HCT116 (cell line): ENCODE measurements at regions not wholly inside any gene's neighbourhood (a gene's known extent, or its start where the extent isn't known, plus 50 kb on each side); places are given as distances from the start of the nearest gene placed in this dataset.

Experiments used
- ATAC-seq: fragments of 200-7000 bp; cut with Tn5 transposase; 2 replicates; pipeline ENCODE4 v1.9.1; 2020; ENCODE audit warnings: mild to moderate bottlenecking, moderate library complexity
- BruUV-seq: library from RNA; stranded (reverse); fragments of 400-500 nt; replicated peaks from 2 replicates; lab custom pipeline; 2021; lab: Mats Ljungman, UMichigan
- CTCF ChIA-PET: fragments of 300-600 bp; sonication (Branson Sonifier 250); formaldehyde crosslinking; loops from one replicate; lab custom pipeline; 2021; ENCODE audit warnings: antibody characterized with exemption; lab: Charles Lee
- POLR2A ChIA-PET: fragments of 300-600, 350-600 bp; sonication (Branson Sonifier 250); formaldehyde crosslinking; loops from one replicate; lab custom pipeline; 2021; ENCODE audit warnings: antibody characterized with exemption; lab: Charles Lee
- RAD21 ChIA-PET, 2 experiments: fragments of 300-600 bp; sonication (Branson Sonifier 250); formaldehyde crosslinking; loops; one replicate each; lab custom pipeline; 2023; ENCODE audit warnings: low total read pairs in 2 of 2; ENCODE audit not compliant: uncharacterized antibody in 2 of 2, unreplicated experiment in 2 of 2, low non-redundant PET in 1 of 2; lab: Charles Lee
- DNase-seq: peaks from one replicate; pipeline ENCODE4 v3.0.0-alpha.2; 2010; ENCODE audit warnings: low read depth, low spot score
- H2AFZ ChIP-seq: fragments of 200-600 bp; shearing (Covaris generic), sonication (generic); 2 replicates; pipeline ENCODE4 v1.6.1; 2017; ENCODE audit warnings: low read depth, mixed run types, mixed read lengths, antibody characterized with exemption, low read length; ENCODE audit not compliant: poor library complexity, severe bottlenecking
- H3K27ac ChIP-seq: 2 replicates; pipeline ENCODE4 v1.5.1; 2012; ENCODE audit warnings: low read depth, low read length
- H3K27me3 ChIP-seq: fragments of 200-600 bp; sonication (generic); 2 replicates; pipeline ENCODE4 v1.6.1; 2016; ENCODE audit warnings: mixed run types, low read length, mixed read lengths; ENCODE audit not compliant: insufficient read depth
- H3K36me3 ChIP-seq, 2 experiments: fragments of 200-500 bp in 1 of 2; fragments of 200-600 bp in 1 of 2; sonication (Bioruptor generic) in 1 of 2; sonication (generic) in 1 of 2; 2 replicates each; pipeline versions ENCODE4 v1.5.1 to v1.6.1; 2014 to 2016; ENCODE audit warnings: low read length in 2 of 2, inconsistent platforms in 1 of 2, mixed read lengths in 1 of 2, mixed run types in 1 of 2; ENCODE audit not compliant: insufficient read depth in 2 of 2, control insufficient read depth in 1 of 2
- H3K4me1 ChIP-seq, 2 experiments: fragments of 200-600 bp in 1 of 2; sonication (generic) in 1 of 2; 2 replicates each; pipeline versions ENCODE4 v1.5.1 to v1.6.1; 2012 to 2017; ENCODE audit warnings: low read length in 2 of 2, inconsistent platforms in 1 of 2, mild to moderate bottlenecking in 1 of 2, mixed read lengths in 1 of 2, mixed run types in 1 of 2, moderate library complexity in 1 of 2; ENCODE audit not compliant: insufficient read depth in 2 of 2, control insufficient read depth in 1 of 2
- H3K4me2 ChIP-seq: fragments of 200-600 bp; sonication (generic); 2 replicates; pipeline ENCODE4 v1.6.1; 2017; ENCODE audit warnings: mixed run types, low read length, mixed read lengths
- H3K4me3 ChIP-seq, 2 experiments: fragments of 200-600 bp in 1 of 2; sonication (generic) in 1 of 2; replicated peaks in 1 of 2; 2 replicates each; pipeline ENCODE4 v1.5.1; 2011 to 2016; ENCODE audit warnings: low read length in 2 of 2, control low read depth in 1 of 2, low read depth in 1 of 2, mild to moderate bottlenecking in 1 of 2, mixed read lengths in 1 of 2, mixed run types in 1 of 2
- H3K79me2 ChIP-seq: fragments of 200-600 bp; sonication (generic); 2 replicates; pipeline ENCODE4 v1.6.1; 2017; ENCODE audit warnings: mild to moderate bottlenecking, mixed run types, low read length, moderate library complexity, mixed read lengths; ENCODE audit not compliant: insufficient read depth
- H3K9ac ChIP-seq: fragments of 200-600 bp; sonication (generic); 2 replicates; pipeline ENCODE4 v1.6.1; 2016; ENCODE audit warnings: low read length, mixed read lengths
- H3K9me2 ChIP-seq: fragments of 200-600 bp; sonication (generic), shearing (Covaris generic); 2 replicates; pipeline ENCODE4 v1.6.1; 2017; ENCODE audit warnings: mixed run types, mild to moderate bottlenecking, moderate library complexity; ENCODE audit not compliant: insufficient read depth
- H3K9me3 ChIP-seq, 2 experiments: fragments of 200-500 bp in 1 of 2; fragments of 200-600 bp in 1 of 2; sonication (Bioruptor generic) in 1 of 2; sonication (generic) in 1 of 2; 2 replicates each; pipeline ENCODE4 v1.6.1; 2014 to 2017; ENCODE audit warnings: low read length in 2 of 2, mixed read lengths in 2 of 2, inconsistent platforms in 1 of 2, low read depth in 1 of 2, mild to moderate bottlenecking in 1 of 2, mixed run types in 1 of 2, moderate library complexity in 1 of 2; ENCODE audit not compliant: control insufficient read depth in 1 of 2, insufficient read depth in 1 of 2
- H4K20me1 ChIP-seq: fragments of 200-600 bp; sonication (generic), shearing (Covaris generic); 2 replicates; pipeline ENCODE4 v1.6.1; 2017; ENCODE audit warnings: mixed run types, mild to moderate bottlenecking, moderate library complexity; ENCODE audit not compliant: insufficient read depth
- ATF3 ChIP-seq: IDR thresholded peaks from 2 replicates; pipeline ENCODE4 v1.6.1; 2012
- CEBPB ChIP-seq: IDR thresholded peaks from 2 replicates; pipeline ENCODE4 v1.6.1; 2012; ENCODE audit warnings: low read depth
- CTCF ChIP-seq, 3 experiments: fragments of 200-600 bp in 1 of 3; sonication (generic) in 1 of 3; IDR thresholded peaks in 2 of 3; conservative IDR thresholded peaks in 1 of 3; 2 replicates each; pipeline ENCODE4 v1.5.1; 2012 to 2017; ENCODE audit warnings: low read depth in 2 of 3, low read length in 2 of 3, antibody characterized with exemption in 1 of 3, borderline replicate concordance in 1 of 3, control low read depth in 1 of 3, mild to moderate bottlenecking in 1 of 3, mixed read lengths in 1 of 3, mixed run types in 1 of 3, moderate library complexity in 1 of 3; ENCODE audit not compliant: insufficient read depth in 1 of 3
- EGR1 ChIP-seq: IDR thresholded peaks from 2 replicates; pipeline ENCODE4 v1.6.1; 2012; ENCODE audit warnings: low read depth
- ELF1 ChIP-seq: IDR thresholded peaks from 2 replicates; pipeline ENCODE4 v1.6.1; 2012; ENCODE audit warnings: low read depth, borderline replicate concordance
- EZH2 ChIP-seq: fragments of 200-600 bp; sonication (generic); IDR thresholded peaks from 2 replicates; pipeline ENCODE4 v1.6.1; 2017; ENCODE audit warnings: antibody characterized with exemption, mixed run types
- FOSL1 ChIP-seq: IDR thresholded peaks from 2 replicates; pipeline ENCODE4 v1.6.1; 2012; ENCODE audit warnings: low read depth
- JUND ChIP-seq: IDR thresholded peaks from 2 replicates; pipeline ENCODE4 v1.6.1; 2012
- POLR2AphosphoS5 ChIP-seq: IDR thresholded peaks from 2 replicates; pipeline ENCODE4 v1.6.1; 2011; ENCODE audit warnings: mild to moderate bottlenecking, low read depth, low read length, moderate library complexity
- RAD21 ChIP-seq: IDR thresholded peaks from 2 replicates; pipeline ENCODE4 v1.6.1; 2012; ENCODE audit warnings: low read depth, mild to moderate bottlenecking
- SIN3A ChIP-seq: IDR thresholded peaks from 2 replicates; pipeline ENCODE4 v1.6.1; 2012; ENCODE audit warnings: low read depth
- SP1 ChIP-seq: IDR thresholded peaks from 2 replicates; pipeline ENCODE4 v1.6.1; 2012; ENCODE audit warnings: low read depth
- SRF ChIP-seq: IDR thresholded peaks from 2 replicates; pipeline ENCODE4 v1.6.1; 2012; ENCODE audit warnings: low read depth
- ZBTB33 ChIP-seq: IDR thresholded peaks from 2 replicates; pipeline ENCODE4 v1.6.1; 2011; ENCODE audit warnings: mild to moderate bottlenecking, low read length, moderate library complexity; ENCODE audit not compliant: insufficient replicate concordance; ENCODE audit errors: extremely low read depth
- ZFX ChIP-seq: fragments of 450-650 bp; IDR thresholded peaks from 2 replicates; pipeline ENCODE4 v1.6.1; 2017
- intact Hi-C: fragments of 100-400 bp; cut with micrococcal nuclease; formaldehyde crosslinking; loops from 2 replicates; pipeline ENCODE4 v1.10.0; 2022

GRCh38 chr16:58837950-58838349, 103.8 kb upstream of the GOT2 start (continued):
- TF ChIP-seq ZBTB33: no peak
- no peak for TF ChIP-seq EGR1

- Histone ChIP-seq H3K4me1 (no peaks in the 10 kb centered on the region), H3K9me2 (no peaks in the 10 kb centered on the region), H3K27ac (no peak overlapping the region), H4K20me1 (no peaks in the 10 kb centered on the region), H3K79me2 (no peaks in the 10 kb centered on the region), H3K27me3 (no peaks in the 10 kb centered on the region; the same call in 1 of the 2 replicates), H2AFZ (no peak overlapping the region), H3K4me2 (no peak overlapping the region), H3K9me3 (no peaks in the 10 kb centered on the region), H3K9ac (no peak overlapping the region), H3K36me3 (no peaks in the 10 kb centered on the region), H3K4me3 (no peak overlapping the region)
- BruUV-seq: no TSS peak
- RAD21 ChIA-PET: no interaction called here
- POLR2A ChIA-PET: no interaction called here
- ATAC-seq: no peak
- DNase-seq: no peak
- TF ChIP-seq POLR2AphosphoS5 (no peak), SIN3A (no peak), ELF1 (no peak), ZFX (no peak), ATF3 (no peak), CEBPB (no peak), JUND (no peak), RAD21 (no peak), CTCF (IDR thresholded peaks at IDR 0.05 in 2 of 3, conservative IDR thresholded peaks at IDR 0.05 in 1 of 3; ENCODE audit: borderline replicate concordance in 1 of 3, insufficient read depth in 1 of 3, low read depth in 2 of 3, low read length in 2 of 3) (no peak), SRF (no peak), EZH2 (no peak), FOSL1 (no peak), SP1 (no peak)
- CTCF ChIA-PET: no interaction called here
- intact Hi-C loops: no loop called here
Measured at GRCh38 chr16:58836427-58836826, 102.3 kb upstream of the GOT2 start.
